Suprapubic skin (tissue), 4 donors: ENCODE measurements at regions not wholly inside any gene's neighbourhood (a gene's known extent, or its start where the extent isn't known, plus 50 kb on each side); places are given as distances from the start of the nearest gene placed in this dataset.

Experiments
- DNase-seq, 2 donors: peaks; one replicate each; pipeline ENCODE4 v3.0.0-alpha.2; 2019; ENCODE audit warnings: low spot score in 2 of 2
- H3K27ac ChIP-seq: fragments of 200-600 bp; sonication (generic); one replicate; pipeline ENCODE4 v1.5.1; 2019
- H3K27me3 ChIP-seq: fragments of 200-600 bp; sonication (generic); one replicate; pipeline ENCODE4 v1.5.1; 2019
- H3K36me3 ChIP-seq: fragments of 200-600 bp; sonication (generic); one replicate; pipeline ENCODE4 v1.5.1; 2019
- H3K4me1 ChIP-seq: fragments of 200-600 bp; sonication (generic); one replicate; pipeline ENCODE4 v1.5.1; 2019
- H3K4me3 ChIP-seq: fragments of 200-600 bp; sonication (generic); one replicate; pipeline ENCODE4 v1.5.1; 2019; ENCODE audit warnings: mild to moderate bottlenecking
- H3K9me3 ChIP-seq: fragments of 200-600 bp; sonication (generic); one replicate; pipeline ENCODE4 v1.5.1; 2019
- CTCF ChIP-seq, 2 donors: fragments of 200-600 bp in 1 of 2; fragments of 450-650 bp in 1 of 2; sonication (generic) in 1 of 2; IDR thresholded peaks; one replicate each; pipeline ENCODE4 v1.5.1; 2016 to 2019; ENCODE audit warnings: antibody characterized with exemption in 2 of 2, mild to moderate bottlenecking in 1 of 2, moderate library complexity in 1 of 2
- EP300 ChIP-seq: sonication (generic); formaldehyde crosslinking; IDR thresholded peaks from one replicate; pipeline ENCODE4 v1.6.1; 2017; ENCODE audit warnings: antibody characterized with exemption
- POLR2A ChIP-seq, 2 donors: fragments of 450-650 bp; IDR thresholded peaks; one replicate each; pipeline ENCODE4 v1.6.1; 2017; ENCODE audit warnings: antibody characterized with exemption in 2 of 2, mild to moderate bottlenecking in 2 of 2, moderate library complexity in 2 of 2
- POLR2AphosphoS5 ChIP-seq, 3 donors: sonication (generic); formaldehyde crosslinking; IDR thresholded peaks; one replicate each; pipeline ENCODE4 v1.6.1; 2017; ENCODE audit warnings: antibody characterized with exemption in 3 of 3
- WGBS: methylation state at CpG from one replicate; pipeline ENCODE4 v1.1.5; 2018; 5-methylcytosine and 5-hydroxymethylcytosine counted together

GRCh38 chr5:175045820-175046219 lies 321.4 kb downstream of the MSX2 start:
- TF ChIP-seq EP300: no peak
- no peak for TF ChIP-seq POLR2A (IDR thresholded peaks at IDR 0.05)
- no peak for TF ChIP-seq POLR2AphosphoS5 (IDR thresholded peaks at IDR 0.05)
- no peak for TF ChIP-seq CTCF (IDR thresholded peaks at IDR 0.05)
- Histone ChIP-seq H3K36me3 (no peaks in the 10 kb centered on the region), H3K4me3 (no peak overlapping the region), H3K27ac (no peak overlapping the region), H3K4me1 (no peaks in the 10 kb centered on the region), H3K9me3 (no peaks in the 10 kb centered on the region), H3K27me3 (no peaks in the 10 kb centered on the region)
- 42% methylated on average over 5 of the region's 5 CpGs for WGBS
- no peak for DNase-seq

GRCh38 chr5:175037820-175038219 lies 313.4 kb downstream of the MSX2 start:
- no peaks in the 10 kb centered on the region for H3K36me3 ChIP-seq
- H3K4me1 ChIP-seq: no peaks in the 10 kb centered on the region
- no peaks in the 10 kb centered on the region for H3K9me3 ChIP-seq
- DNase-seq: no peak
- H3K27me3 ChIP-seq: no peaks in the 10 kb centered on the region
- no peak overlapping the region for H3K27ac ChIP-seq
- no peak for TF ChIP-seq EP300
- no peak for TF ChIP-seq POLR2AphosphoS5 (IDR thresholded peaks at IDR 0.05)
- TF ChIP-seq CTCF (IDR thresholded peaks at IDR 0.05): no peak
- TF ChIP-seq POLR2A (IDR thresholded peaks at IDR 0.05): no peak
- H3K4me3 ChIP-seq: no peak overlapping the region
- WGBS: 100% methylated on average over 2 of the region's 2 CpGs

- Histone ChIP-seq H3K4me1 (no peaks in the 10 kb centered on the region), H3K4me3 (no peak overlapping the region), H3K9me3 (no peaks in the 10 kb centered on the region), H3K27ac (no peak overlapping the region), H3K27me3 (no peaks in the 10 kb centered on the region), H3K36me3 (no peaks in the 10 kb centered on the region)
- 0% methylated on average over 1 of the region's 1 CpG for WGBS
- TF ChIP-seq POLR2A (IDR thresholded peaks at IDR 0.05) (no peak), POLR2AphosphoS5 (IDR thresholded peaks at IDR 0.05) (no peak)
- DNase-seq: no peak
Observed at GRCh38 chr5:175035882-175036533, 311.6 kb downstream of the MSX2 start.

GRCh38 chr5:175034924-175035323 lies 310.5 kb downstream of the MSX2 start:
- H3K27ac ChIP-seq: no peak overlapping the region
- H3K27me3 ChIP-seq: no peaks in the 10 kb centered on the region
- H3K4me1 ChIP-seq: no peaks in the 10 kb centered on the region
- no peaks in the 10 kb centered on the region for H3K36me3 ChIP-seq
- no peak for DNase-seq
- TF ChIP-seq CTCF (IDR thresholded peaks at IDR 0.05): no peak
- TF ChIP-seq POLR2A (IDR thresholded peaks at IDR 0.05): no peak
- no peak for TF ChIP-seq EP300
- no peak for TF ChIP-seq POLR2AphosphoS5 (IDR thresholded peaks at IDR 0.05)
- H3K9me3 ChIP-seq: no peaks in the 10 kb centered on the region
- WGBS: 88% methylated on average over 3 of the region's 3 CpGs
- no peak overlapping the region for H3K4me3 ChIP-seq

- H3K9me3 ChIP-seq: no peaks in the 10 kb centered on the region
- no peak overlapping the region for H3K27ac ChIP-seq
- H3K36me3 ChIP-seq: no peaks in the 10 kb centered on the region
- no peaks in the 10 kb centered on the region for H3K4me1 ChIP-seq
- no peak for TF ChIP-seq EP300
- no peak for TF ChIP-seq CTCF (IDR thresholded peaks at IDR 0.05)
- TF ChIP-seq POLR2AphosphoS5 (IDR thresholded peaks at IDR 0.05): no peak
- no peak for TF ChIP-seq POLR2A (IDR thresholded peaks at IDR 0.05)
- no peaks in the 10 kb centered on the region for H3K27me3 ChIP-seq
- WGBS: 81% methylated on average over 4 of the region's 4 CpGs
- DNase-seq: no peak
- H3K4me3 ChIP-seq: no peak overlapping the region
Observed at GRCh38 chr5:175032741-175033151, 308.4 kb downstream of the MSX2 start.

GRCh38 chr5:175032013-175032412 lies 307.6 kb downstream of the MSX2 start:
- no peak for DNase-seq
- TF ChIP-seq POLR2AphosphoS5 (IDR thresholded peaks at IDR 0.05) (no peak), EP300 (no peak), POLR2A (IDR thresholded peaks at IDR 0.05) (no peak), CTCF (IDR thresholded peaks at IDR 0.05) (no peak)
- Histone ChIP-seq H3K27ac (no peak overlapping the region), H3K4me3 (no peak overlapping the region), H3K27me3 (no peaks in the 10 kb centered on the region), H3K9me3 (no peaks in the 10 kb centered on the region), H3K4me1 (no peaks in the 10 kb centered on the region), H3K36me3 (no peaks in the 10 kb centered on the region)
- WGBS: 77% methylated on average over 2 of the region's 2 CpGs
